A673 (cell line): ENCODE measurements at regions not wholly inside any gene's neighbourhood (a gene's known extent, or its start where the extent isn't known, plus 50 kb on each side); places are given as distances from the start of the nearest gene placed in this dataset.

ENCODE experiments used
- BruUV-seq: library from RNA; stranded (reverse); fragments of 400-500 nt; replicated peaks from 2 replicates; lab custom pipeline; 2021; lab: Mats Ljungman, UMichigan
- CTCF ChIA-PET: fragments of 300-600 bp; sonication (Branson Sonifier 250); formaldehyde crosslinking; loops from one replicate; lab custom pipeline; 2022; ENCODE audit warnings: antibody characterized with exemption; lab: Charles Lee
- POLR2A ChIA-PET: fragments of 300-600 bp; sonication (Branson Sonifier 250); formaldehyde crosslinking; loops from one replicate; lab custom pipeline; 2022; ENCODE audit warnings: antibody characterized with exemption; ENCODE audit not compliant: low non-redundant PET; lab: Charles Lee
- DNase-seq: peaks from one replicate; pipeline ENCODE4 v3.0.0-alpha.2; 2015; ENCODE audit warnings: low spot score
- H3K27ac ChIP-seq: fragments of 200-600 bp; sonication (generic); 2 replicates; pipeline ENCODE4 v1.5.1; 2016; ENCODE audit warnings: mixed run types, low read depth, mild to moderate bottlenecking, mixed read lengths, antibody characterized with exemption, low read length; ENCODE audit not compliant: poor library complexity, severe bottlenecking
- H3K27me3 ChIP-seq: fragments of 200-600 bp; sonication (generic); replicated peaks from 2 replicates; pipeline ENCODE4 v1.6.1; 2017; ENCODE audit warnings: mixed run types, low read depth, mild to moderate bottlenecking, mixed read lengths, antibody characterized with exemption, low read length; ENCODE audit not compliant: insufficient read depth, poor library complexity
- H3K36me3 ChIP-seq: fragments of 200-600 bp; sonication (generic); 2 replicates; pipeline ENCODE4 v1.6.1; 2016; ENCODE audit warnings: mixed run types, mild to moderate bottlenecking, mixed read lengths, antibody characterized with exemption, low read length; ENCODE audit not compliant: insufficient read depth, poor library complexity, severe bottlenecking
- H3K4me1 ChIP-seq: fragments of 200-600 bp; sonication (generic); 2 replicates; pipeline ENCODE4 v1.6.1; 2017; ENCODE audit warnings: mixed run types, mild to moderate bottlenecking, mixed read lengths, antibody characterized with exemption, low read length; ENCODE audit not compliant: insufficient read depth, poor library complexity, severe bottlenecking
- H3K4me3 ChIP-seq: fragments of 200-600 bp; sonication (generic); 2 replicates; pipeline ENCODE4 v1.5.1; 2016; ENCODE audit warnings: low read depth, mixed run types, mild to moderate bottlenecking, mixed read lengths, low read length; ENCODE audit not compliant: poor library complexity, severe bottlenecking
- H3K9me3 ChIP-seq: fragments of 200-600 bp; sonication (generic); 2 replicates; pipeline ENCODE4 v1.6.1; 2016; ENCODE audit warnings: mixed run types, low read depth, mild to moderate bottlenecking, mixed read lengths, antibody characterized with exemption, low read length; ENCODE audit not compliant: poor library complexity, severe bottlenecking
- CTCF ChIP-seq: fragments of 300-800, 200-600 bp; sonication (generic); conservative IDR thresholded peaks from 2 replicates; pipeline ENCODE4 v1.5.1; 2017; ENCODE audit warnings: low read depth, mild to moderate bottlenecking, antibody characterized with exemption, low read length, moderate library complexity, mixed read lengths
- EZH2 ChIP-seq: fragments of 200-600 bp; sonication (generic); IDR thresholded peaks from 2 replicates; pipeline ENCODE4 v1.6.1; 2017; ENCODE audit warnings: borderline replicate concordance, low read depth, mild to moderate bottlenecking, mixed read lengths, antibody characterized with exemption, low read length; ENCODE audit not compliant: poor library complexity, severe bottlenecking
- intact Hi-C: fragments of 100-400 bp; cut with micrococcal nuclease; formaldehyde crosslinking; loops from one replicate; pipeline ENCODE4 v1.10.0; 2022; ENCODE audit not compliant: unreplicated experiment

- no peaks in the 10 kb centered on the region for H3K36me3 ChIP-seq
- intact Hi-C loops = no loop called here
- CTCF ChIA-PET = no interaction called here
- no peaks in the 10 kb centered on the region for H3K4me1 ChIP-seq
- no peak overlapping the region for H3K4me3 ChIP-seq
- H3K9me3 ChIP-seq = no peaks in the 10 kb centered on the region
- H3K27ac ChIP-seq = no peak overlapping the region
- no TSS peak for BruUV-seq
- DNase-seq = no peak
- POLR2A ChIA-PET = no interaction called here
- peaks cover 6% of the 10 kb centered on the region for H3K27me3 ChIP-seq
- no peak for TF ChIP-seq EZH2
- TF ChIP-seq CTCF = no peak
Measured at GRCh38 chr14:32009221-32009975, 67.7 kb upstream of the ARHGAP5 start.

- no peaks in the 10 kb centered on the region for H3K36me3 ChIP-seq
- POLR2A ChIA-PET = no interaction called here
- CTCF ChIA-PET = no interaction called here
- DNase-seq = no peak
- TF ChIP-seq EZH2 (no peak), CTCF (no peak)
- H3K27me3 ChIP-seq = peaks cover 6% of the 10 kb centered on the region
- H3K27ac ChIP-seq = no peak overlapping the region
- no peaks in the 10 kb centered on the region for H3K9me3 ChIP-seq
- no peaks in the 10 kb centered on the region for H3K4me1 ChIP-seq
- H3K4me3 ChIP-seq = no peak overlapping the region
- BruUV-seq = no TSS peak
- intact Hi-C loops = no loop called here
Measured at GRCh38 chr14:32009976-32010581, 67.0 kb upstream of the ARHGAP5 start.

- intact Hi-C loops = no loop called here
Measured at GRCh38 chr14:32010604-32011125, 66.4 kb upstream of the ARHGAP5 start.

More at GRCh38 chr14:32010604-32011125, 66.4 kb upstream of the ARHGAP5 start:
- CTCF ChIA-PET = no interaction called here
- no TSS peak for BruUV-seq
- no peaks in the 10 kb centered on the region for H3K36me3 ChIP-seq
- DNase-seq = no peak
- POLR2A ChIA-PET = no interaction called here
- H3K9me3 ChIP-seq = no peaks in the 10 kb centered on the region
- no peak overlapping the region for H3K4me3 ChIP-seq
- no peak for TF ChIP-seq CTCF
- TF ChIP-seq EZH2 = no peak
- no peaks in the 10 kb centered on the region for H3K4me1 ChIP-seq
- H3K27ac ChIP-seq = no peak overlapping the region
- peaks cover 6% of the 10 kb centered on the region for H3K27me3 ChIP-seq
